GM23338 (cell line): ENCODE measurements at regions not wholly inside any gene's neighbourhood (a gene's known extent, or its start where the extent isn't known, plus 50 kb on each side); places are given as distances from the start of the nearest gene placed in this dataset.
A peak's percentile ranks its signal among the peaks of the same experiment; 100 is the strongest.

Experiments
- ATAC-seq: fragments of 200-7000 bp; cut with Tn5 transposase; 3 replicates; pipeline ENCODE4 v1.9.1; 2020
- DNase-seq: peaks from one replicate; pipeline ENCODE4 v3.0.0-alpha.2; 2015; ENCODE audit warnings: low spot score
- H2AFZ ChIP-seq: fragments of 200-600 bp; sonication (generic); 2 replicates; pipeline ENCODE4 v1.8.0; 2016; ENCODE audit warnings: antibody characterized with exemption, mild to moderate bottlenecking, moderate library complexity
- H3F3A ChIP-seq: fragments of 200-600 bp; sonication (generic); replicated peaks from 2 replicates; pipeline ENCODE4 v1.8.0; 2017; ENCODE audit warnings: antibody characterized with exemption, mixed run types, low read depth
- H3K27ac ChIP-seq: fragments of 200-600 bp; sonication (generic); 2 replicates; pipeline ENCODE4 v1.6.1; 2016; ENCODE audit warnings: low read depth
- H3K27me3 ChIP-seq: fragments of 200-600 bp; sonication (generic); 2 replicates; pipeline ENCODE4 v1.8.0; 2016; ENCODE audit warnings: mild to moderate bottlenecking, mixed run types, moderate library complexity; ENCODE audit not compliant: insufficient read depth
- H3K36me3 ChIP-seq: fragments of 200-600 bp; sonication (generic); 2 replicates; pipeline ENCODE4 v1.8.0; 2016; ENCODE audit warnings: mild to moderate bottlenecking; ENCODE audit not compliant: insufficient read depth
- H3K4me1 ChIP-seq: fragments of 200-600 bp; sonication (generic); 2 replicates; pipeline ENCODE4 v1.8.0; 2016; ENCODE audit warnings: mild to moderate bottlenecking, moderate library complexity; ENCODE audit not compliant: insufficient read depth
- H3K4me2 ChIP-seq: fragments of 200-600 bp; sonication (generic); 2 replicates; pipeline ENCODE4 v1.7.1; 2017; ENCODE audit warnings: mixed run types
- H3K4me3 ChIP-seq: fragments of 200-600 bp; sonication (generic); 2 replicates; pipeline ENCODE4 v1.6.1; 2016; ENCODE audit warnings: mixed run types
- H3K79me2 ChIP-seq: fragments of 200-600 bp; sonication (generic); replicated peaks from 2 replicates; pipeline ENCODE4 v1.8.0; 2017; ENCODE audit warnings: mild to moderate bottlenecking; ENCODE audit not compliant: insufficient read depth
- H3K9me2 ChIP-seq: fragments of 200-600 bp; sonication (generic); 2 replicates; pipeline ENCODE4 v1.8.0; 2017; ENCODE audit not compliant: insufficient read depth
- H4K20me1 ChIP-seq: fragments of 200-600 bp; sonication (generic); replicated peaks from 2 replicates; pipeline ENCODE4 v1.8.0; 2017; ENCODE audit warnings: mild to moderate bottlenecking; ENCODE audit not compliant: insufficient read depth
- H3K27ac Mint-ChIP-seq: 2 replicates; pipeline ENCODE4 v1.8.0; 2020; ENCODE audit warnings: inconsistent platforms, mild to moderate bottlenecking, moderate library complexity, mixed read lengths
- H3K27me3 Mint-ChIP-seq: 3 replicates; pipeline ENCODE4 v1.8.0; 2022; ENCODE audit warnings: low read depth, mild to moderate bottlenecking, moderate library complexity, mixed read lengths, inconsistent platforms; ENCODE audit not compliant: insufficient read depth, poor library complexity
- H3K36me3 Mint-ChIP-seq: 3 replicates; pipeline ENCODE4 v1.8.0; 2021; ENCODE audit warnings: low read depth, mild to moderate bottlenecking, inconsistent platforms, moderate library complexity, mixed read lengths
- H3K4me1 Mint-ChIP-seq: 3 replicates; pipeline ENCODE4 v1.8.0; 2020; ENCODE audit warnings: mild to moderate bottlenecking, inconsistent platforms, mixed read lengths
- H3K4me3 Mint-ChIP-seq: 3 replicates; pipeline ENCODE4 v1.8.0; 2021; ENCODE audit warnings: moderate library complexity, mild to moderate bottlenecking, inconsistent platforms, mixed read lengths
- H3K9me3 Mint-ChIP-seq: 3 replicates; pipeline ENCODE4 v1.8.0; 2020; ENCODE audit warnings: moderate library complexity, mild to moderate bottlenecking, inconsistent platforms, mixed read lengths
- EZH2 ChIP-seq: fragments of 200-600 bp; sonication (generic); IDR thresholded peaks from one replicate; pipeline ENCODE4 v1.8.0; 2017; ENCODE audit warnings: antibody characterized with exemption, mild to moderate bottlenecking, low read depth; ENCODE audit not compliant: unreplicated experiment
- NANOG ChIP-seq: IDR thresholded peaks from 2 replicates; pipeline ENCODE4 v1.6.1; 2016; ENCODE audit warnings: antibody characterized with exemption, borderline replicate concordance
- POLR2AphosphoS5 ChIP-seq: IDR thresholded peaks from 2 replicates; pipeline ENCODE4 v1.6.1; 2016; ENCODE audit warnings: antibody characterized with exemption, low read depth
- ZNF114 ChIP-seq: fragments of 250-450 bp; sonication (Bioruptor Pico); IDR thresholded peaks from 2 replicates; pipeline ENCODE4 v1.5.0; 2020; ENCODE audit warnings: mild to moderate bottlenecking, moderate library complexity
- TF ChIP-seq, protein P1 (sequence below): fragments of 250-450 bp; sonication (Bioruptor Pico); IDR thresholded peaks from 2 replicates; pipeline ENCODE4 v1.5.0; 2020; ENCODE audit warnings: mild to moderate bottlenecking, moderate library complexity
- TF ChIP-seq, protein P2 (sequence below), 2 experiments: fragments of 200-600 bp in 1 of 2; sonication (generic) in 1 of 2; conservative IDR thresholded peaks; 2 replicates each; pipeline versions ENCODE4 v1.5.1 to v1.6.1; 2016 to 2017; ENCODE audit warnings: antibody characterized with exemption in 2 of 2, low read depth in 2 of 2, mild to moderate bottlenecking in 2 of 2, moderate library complexity in 1 of 2
- TF ChIP-seq, protein P3 (sequence below): IDR thresholded peaks from one replicate; pipeline ENCODE4 v1.6.1; 2018; ENCODE audit warnings: antibody characterized with exemption; ENCODE audit not compliant: unreplicated experiment

DNA sequence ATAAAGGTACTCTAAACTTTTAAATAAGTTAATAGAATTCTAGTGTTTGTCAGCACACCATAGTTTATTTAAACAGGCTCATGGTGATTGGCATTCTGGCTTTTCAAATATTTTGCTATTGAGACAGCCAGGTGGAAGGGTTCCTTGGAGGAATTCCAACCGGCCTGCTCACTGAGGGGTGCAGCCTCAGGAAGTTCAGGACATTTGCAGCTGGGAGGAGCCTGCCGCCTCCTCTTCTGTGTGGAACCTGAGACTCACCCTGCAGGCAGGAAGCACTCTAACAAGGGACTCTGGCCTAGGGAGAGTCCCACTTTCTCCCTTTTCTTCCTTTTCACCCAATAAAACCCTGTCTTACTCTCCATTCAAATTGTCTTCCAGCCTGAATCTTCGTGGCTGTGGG lies 1328.0 kb downstream of the FSTL5 start:
- no peaks in the 10 kb centered on the region for H3K36me3 Mint-ChIP-seq
- no peaks in the 10 kb centered on the region for H3K27me3 Mint-ChIP-seq
- no peaks in the 10 kb centered on the region for H3K9me3 Mint-ChIP-seq
- H3K36me3 ChIP-seq = no peaks in the 10 kb centered on the region
- peak; percentile 78 for DNase-seq
- peaks cover 2% of the 10 kb centered on the region; the same call in 1 of the 2 replicates for H3K9me2 ChIP-seq
- H4K20me1 ChIP-seq = no peaks in the 10 kb centered on the region
- peak overlapping the region; percentile 72; the same call in 1 of the 2 replicates for H3K27ac Mint-ChIP-seq
- no peaks in the 10 kb centered on the region for H3F3A ChIP-seq
- no peak overlapping the region; the same call in 1 of the 2 replicates for H3K27ac ChIP-seq
- H3K4me3 Mint-ChIP-seq = no peak overlapping the region
- peaks cover 13% of the 10 kb centered on the region; the same call in 2 of the 3 replicates for H3K4me1 Mint-ChIP-seq
- peak; percentile 100 for ATAC-seq
- H2AFZ ChIP-seq = no peak overlapping the region
- no peak overlapping the region for H3K4me3 ChIP-seq
- no peak for TF ChIP-seq EZH2
- TF ChIP-seq, protein P1, sequence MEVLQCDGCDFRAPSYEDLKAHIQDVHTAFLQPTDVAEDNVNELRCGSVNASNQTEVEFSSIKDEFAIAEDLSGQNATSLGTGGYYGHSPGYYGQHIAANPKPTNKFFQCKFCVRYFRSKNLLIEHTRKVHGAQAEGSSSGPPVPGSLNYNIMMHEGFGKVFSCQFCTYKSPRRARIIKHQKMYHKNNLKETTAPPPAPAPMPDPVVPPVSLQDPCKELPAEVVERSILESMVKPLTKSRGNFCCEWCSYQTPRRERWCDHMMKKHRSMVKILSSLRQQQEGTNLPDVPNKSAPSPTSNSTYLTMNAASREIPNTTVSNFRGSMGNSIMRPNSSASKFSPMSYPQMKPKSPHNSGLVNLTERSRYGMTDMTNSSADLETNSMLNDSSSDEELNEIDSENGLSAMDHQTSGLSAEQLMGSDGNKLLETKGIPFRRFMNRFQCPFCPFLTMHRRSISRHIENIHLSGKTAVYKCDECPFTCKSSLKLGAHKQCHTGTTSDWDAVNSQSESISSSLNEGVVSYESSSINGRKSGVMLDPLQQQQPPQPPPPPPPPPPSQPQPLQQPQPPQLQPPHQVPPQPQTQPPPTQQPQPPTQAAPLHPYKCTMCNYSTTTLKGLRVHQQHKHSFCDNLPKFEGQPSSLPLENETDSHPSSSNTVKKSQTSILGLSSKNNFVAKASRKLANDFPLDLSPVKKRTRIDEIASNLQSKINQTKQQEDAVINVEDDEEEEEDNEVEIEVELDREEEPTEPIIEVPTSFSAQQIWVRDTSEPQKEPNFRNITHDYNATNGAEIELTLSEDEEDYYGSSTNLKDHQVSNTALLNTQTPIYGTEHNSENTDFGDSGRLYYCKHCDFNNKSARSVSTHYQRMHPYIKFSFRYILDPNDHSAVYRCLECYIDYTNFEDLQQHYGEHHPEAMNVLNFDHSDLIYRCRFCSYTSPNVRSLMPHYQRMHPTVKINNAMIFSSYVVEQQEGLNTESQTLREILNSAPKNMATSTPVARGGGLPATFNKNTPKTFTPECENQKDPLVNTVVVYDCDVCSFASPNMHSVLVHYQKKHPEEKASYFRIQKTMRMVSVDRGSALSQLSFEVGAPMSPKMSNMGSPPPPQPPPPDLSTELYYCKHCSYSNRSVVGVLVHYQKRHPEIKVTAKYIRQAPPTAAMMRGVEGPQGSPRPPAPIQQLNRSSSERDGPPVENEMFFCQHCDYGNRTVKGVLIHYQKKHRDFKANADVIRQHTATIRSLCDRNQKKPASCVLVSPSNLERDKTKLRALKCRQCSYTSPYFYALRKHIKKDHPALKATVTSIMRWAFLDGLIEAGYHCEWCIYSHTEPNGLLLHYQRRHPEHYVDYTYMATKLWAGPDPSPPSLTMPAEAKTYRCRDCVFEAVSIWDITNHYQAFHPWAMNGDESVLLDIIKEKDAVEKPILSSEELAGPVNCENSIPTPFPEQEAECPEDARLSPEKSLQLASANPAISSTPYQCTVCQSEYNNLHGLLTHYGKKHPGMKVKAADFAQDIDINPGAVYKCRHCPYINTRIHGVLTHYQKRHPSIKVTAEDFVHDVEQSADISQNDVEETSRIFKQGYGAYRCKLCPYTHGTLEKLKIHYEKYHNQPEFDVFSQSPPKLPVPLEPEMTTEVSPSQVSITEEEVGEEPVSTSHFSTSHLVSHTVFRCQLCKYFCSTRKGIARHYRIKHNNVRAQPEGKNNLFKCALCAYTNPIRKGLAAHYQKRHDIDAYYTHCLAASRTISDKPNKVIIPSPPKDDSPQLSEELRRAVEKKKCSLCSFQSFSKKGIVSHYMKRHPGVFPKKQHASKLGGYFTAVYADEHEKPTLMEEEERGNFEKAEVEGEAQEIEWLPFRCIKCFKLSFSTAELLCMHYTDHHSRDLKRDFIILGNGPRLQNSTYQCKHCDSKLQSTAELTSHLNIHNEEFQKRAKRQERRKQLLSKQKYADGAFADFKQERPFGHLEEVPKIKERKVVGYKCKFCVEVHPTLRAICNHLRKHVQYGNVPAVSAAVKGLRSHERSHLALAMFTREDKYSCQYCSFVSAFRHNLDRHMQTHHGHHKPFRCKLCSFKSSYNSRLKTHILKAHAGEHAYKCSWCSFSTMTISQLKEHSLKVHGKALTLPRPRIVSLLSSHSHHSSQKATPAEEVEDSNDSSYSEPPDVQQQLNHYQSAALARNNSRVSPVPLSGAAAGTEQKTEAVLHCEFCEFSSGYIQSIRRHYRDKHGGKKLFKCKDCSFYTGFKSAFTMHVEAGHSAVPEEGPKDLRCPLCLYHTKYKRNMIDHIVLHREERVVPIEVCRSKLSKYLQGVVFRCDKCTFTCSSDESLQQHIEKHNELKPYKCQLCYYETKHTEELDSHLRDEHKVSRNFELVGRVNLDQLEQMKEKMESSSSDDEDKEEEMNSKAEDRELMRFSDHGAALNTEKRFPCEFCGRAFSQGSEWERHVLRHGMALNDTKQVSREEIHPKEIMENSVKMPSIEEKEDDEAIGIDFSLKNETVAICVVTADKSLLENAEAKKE (CRISPR knock-in tag) = peak; percentile 77; the same call in 1 of the 2 replicates
- TF ChIP-seq, protein P2, sequence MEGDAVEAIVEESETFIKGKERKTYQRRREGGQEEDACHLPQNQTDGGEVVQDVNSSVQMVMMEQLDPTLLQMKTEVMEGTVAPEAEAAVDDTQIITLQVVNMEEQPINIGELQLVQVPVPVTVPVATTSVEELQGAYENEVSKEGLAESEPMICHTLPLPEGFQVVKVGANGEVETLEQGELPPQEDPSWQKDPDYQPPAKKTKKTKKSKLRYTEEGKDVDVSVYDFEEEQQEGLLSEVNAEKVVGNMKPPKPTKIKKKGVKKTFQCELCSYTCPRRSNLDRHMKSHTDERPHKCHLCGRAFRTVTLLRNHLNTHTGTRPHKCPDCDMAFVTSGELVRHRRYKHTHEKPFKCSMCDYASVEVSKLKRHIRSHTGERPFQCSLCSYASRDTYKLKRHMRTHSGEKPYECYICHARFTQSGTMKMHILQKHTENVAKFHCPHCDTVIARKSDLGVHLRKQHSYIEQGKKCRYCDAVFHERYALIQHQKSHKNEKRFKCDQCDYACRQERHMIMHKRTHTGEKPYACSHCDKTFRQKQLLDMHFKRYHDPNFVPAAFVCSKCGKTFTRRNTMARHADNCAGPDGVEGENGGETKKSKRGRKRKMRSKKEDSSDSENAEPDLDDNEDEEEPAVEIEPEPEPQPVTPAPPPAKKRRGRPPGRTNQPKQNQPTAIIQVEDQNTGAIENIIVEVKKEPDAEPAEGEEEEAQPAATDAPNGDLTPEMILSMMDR (conservative IDR thresholded peaks at IDR 0.05; ENCODE audit: low read depth in 2 of 2) = 0 out of 4 replicates have a peak, but pooled peaks of 1 of the 2 experiments have one; percentile 9
- H3K27me3 ChIP-seq = no peaks in the 10 kb centered on the region
- H3K79me2 ChIP-seq = no peaks in the 10 kb centered on the region
- no peak overlapping the region for H3K4me2 ChIP-seq
- no peaks in the 10 kb centered on the region for H3K4me1 ChIP-seq

DNA sequence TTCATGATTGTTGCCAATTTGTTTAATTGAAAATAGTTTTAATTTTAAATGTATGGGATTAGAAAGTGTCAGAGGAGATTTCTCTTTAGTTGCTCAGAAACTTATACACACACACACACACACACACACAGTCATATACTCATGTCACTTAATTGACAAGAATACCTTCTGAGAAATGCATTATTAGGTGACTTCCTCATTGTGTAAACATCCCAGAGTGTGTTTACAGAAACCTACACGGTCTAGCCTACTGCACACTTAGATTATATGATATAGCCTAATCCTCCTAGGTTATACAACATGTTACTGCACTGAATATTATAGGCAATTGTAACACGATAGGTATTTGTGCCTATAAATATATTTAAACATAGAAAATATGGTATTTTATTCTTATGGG lies 1327.4 kb downstream of the FSTL5 start:
- Histone ChIP-seq H3K27me3 (no peaks in the 10 kb centered on the region), H3K9me2 (no peaks in the 10 kb centered on the region), H3K4me1 (no peaks in the 10 kb centered on the region), H3K27ac (no peak overlapping the region; the same call in 1 of the 2 replicates), H3F3A (no peaks in the 10 kb centered on the region), H3K4me3 (no peak overlapping the region), H3K4me2 (no peak overlapping the region), H3K36me3 (no peaks in the 10 kb centered on the region), H3K79me2 (no peaks in the 10 kb centered on the region), H4K20me1 (no peaks in the 10 kb centered on the region), H2AFZ (no peak overlapping the region)
- Mint-ChIP-seq H3K4me1 (peaks cover 13% of the 10 kb centered on the region; the same call in 2 of the 3 replicates), H3K27me3 (no peaks in the 10 kb centered on the region), H3K36me3 (no peaks in the 10 kb centered on the region), H3K9me3 (no peaks in the 10 kb centered on the region), H3K27ac (no peak overlapping the region), H3K4me3 (no peak overlapping the region)
- ATAC-seq (no peak), DNase-seq (no peak)
- no peak for TF ChIP-seq ZNF114
- TF ChIP-seq EZH2 = no peak
- no peak for TF ChIP-seq POLR2AphosphoS5
- TF ChIP-seq, protein P3, sequence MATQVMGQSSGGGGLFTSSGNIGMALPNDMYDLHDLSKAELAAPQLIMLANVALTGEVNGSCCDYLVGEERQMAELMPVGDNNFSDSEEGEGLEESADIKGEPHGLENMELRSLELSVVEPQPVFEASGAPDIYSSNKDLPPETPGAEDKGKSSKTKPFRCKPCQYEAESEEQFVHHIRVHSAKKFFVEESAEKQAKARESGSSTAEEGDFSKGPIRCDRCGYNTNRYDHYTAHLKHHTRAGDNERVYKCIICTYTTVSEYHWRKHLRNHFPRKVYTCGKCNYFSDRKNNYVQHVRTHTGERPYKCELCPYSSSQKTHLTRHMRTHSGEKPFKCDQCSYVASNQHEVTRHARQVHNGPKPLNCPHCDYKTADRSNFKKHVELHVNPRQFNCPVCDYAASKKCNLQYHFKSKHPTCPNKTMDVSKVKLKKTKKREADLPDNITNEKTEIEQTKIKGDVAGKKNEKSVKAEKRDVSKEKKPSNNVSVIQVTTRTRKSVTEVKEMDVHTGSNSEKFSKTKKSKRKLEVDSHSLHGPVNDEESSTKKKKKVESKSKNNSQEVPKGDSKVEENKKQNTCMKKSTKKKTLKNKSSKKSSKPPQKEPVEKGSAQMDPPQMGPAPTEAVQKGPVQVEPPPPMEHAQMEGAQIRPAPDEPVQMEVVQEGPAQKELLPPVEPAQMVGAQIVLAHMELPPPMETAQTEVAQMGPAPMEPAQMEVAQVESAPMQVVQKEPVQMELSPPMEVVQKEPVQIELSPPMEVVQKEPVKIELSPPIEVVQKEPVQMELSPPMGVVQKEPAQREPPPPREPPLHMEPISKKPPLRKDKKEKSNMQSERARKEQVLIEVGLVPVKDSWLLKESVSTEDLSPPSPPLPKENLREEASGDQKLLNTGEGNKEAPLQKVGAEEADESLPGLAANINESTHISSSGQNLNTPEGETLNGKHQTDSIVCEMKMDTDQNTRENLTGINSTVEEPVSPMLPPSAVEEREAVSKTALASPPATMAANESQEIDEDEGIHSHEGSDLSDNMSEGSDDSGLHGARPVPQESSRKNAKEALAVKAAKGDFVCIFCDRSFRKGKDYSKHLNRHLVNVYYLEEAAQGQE = no peak
- no peak for TF ChIP-seq NANOG
